ENCODE measurements at regions not wholly inside any gene's neighbourhood (a gene's known extent, or its start where the extent isn't known, plus 50 kb on each side); places are given as distances from the start of the nearest gene placed in this dataset.

- TF ChIP-seq CTCF (IDR thresholded peaks at IDR 0.05) = no peak
- no peak for TF ChIP-seq IRF2 (CRISPR knock-in tag; IDR thresholded peaks at IDR 0.05; ENCODE audit: borderline replicate concordance, low read depth)
These were observed 191.7 kb downstream of the C16orf95 start for GRCh38 chr16:87125206-87126155.
